Gastroesophageal sphincter (tissue), 4 donors: ENCODE measurements at regions not wholly inside any gene's neighbourhood (a gene's known extent, or its start where the extent isn't known, plus 50 kb on each side); places are given as distances from the start of the nearest gene placed in this dataset.
"Not testable (repeated sequence)": the region's sequence is repeated elsewhere in the genome, so short reads cannot be mapped to it uniquely, and the experiment has no call there.

Experiments used
- ATAC-seq: fragments of 150-250 bp; one replicate; pipeline ENCODE4 v1.9.1; 2016; ENCODE audit warnings: mild to moderate bottlenecking, moderate library complexity
- H3K27ac ChIP-seq, 4 donors: fragments of 200-600 bp; sonication (generic) in 3 of 4; 1 replicate in 3 of 4; 2 replicates in 1 of 4; pipeline ENCODE4 v1.5.1; 2016 to 2019
- H3K27me3 ChIP-seq: fragments of 200-600 bp; sonication (generic); one replicate; pipeline ENCODE4 v1.5.1; 2019
- H3K36me3 ChIP-seq, 2 donors: fragments of 200-600 bp; sonication (generic); one replicate each; pipeline ENCODE4 v1.5.1; 2019; ENCODE audit warnings: control low read depth in 1 of 2
- H3K4me1 ChIP-seq, 3 donors: fragments of 200-600 bp; sonication (generic); 1 replicate in 2 of 3; 2 replicates in 1 of 3; pipeline ENCODE4 v1.5.1; 2016 to 2019; ENCODE audit warnings: control low read depth in 2 of 3
- H3K4me3 ChIP-seq, 2 donors: fragments of 200-600 bp; sonication (generic); one replicate each; pipeline ENCODE4 v1.5.1; 2019; ENCODE audit warnings: mild to moderate bottlenecking in 1 of 2, moderate library complexity in 1 of 2
- H3K9me3 ChIP-seq, 3 donors: fragments of 200-600 bp; sonication (generic); one replicate each; pipeline ENCODE4 v1.5.1; 2017 to 2019; ENCODE audit warnings: control low read depth in 2 of 3
- EP300 ChIP-seq: sonication (generic); formaldehyde crosslinking; IDR thresholded peaks from one replicate; pipeline ENCODE4 v1.6.1; 2017; ENCODE audit warnings: antibody characterized with exemption, mild to moderate bottlenecking
- POLR2A ChIP-seq, 2 donors: fragments of 450-650 bp; IDR thresholded peaks; one replicate each; pipeline ENCODE4 v1.6.1; 2017; ENCODE audit warnings: antibody characterized with exemption in 2 of 2, mild to moderate bottlenecking in 2 of 2, moderate library complexity in 1 of 2
- POLR2AphosphoS5 ChIP-seq: sonication (generic); formaldehyde crosslinking; IDR thresholded peaks from one replicate; pipeline ENCODE4 v1.6.1; 2017; ENCODE audit warnings: antibody characterized with exemption
- WGBS, 2 donors: methylation state at CpG; one replicate each; pipeline ENCODE4 v1.1.5; 2018; ENCODE audit warnings: low coverage in 1 of 2; 5-methylcytosine and 5-hydroxymethylcytosine counted together
- TF ChIP-seq, protein P1 (sequence below), 4 experiments: fragments of 200-600 bp in 2 of 4; fragments of 450-650 bp in 2 of 4; sonication (generic) in 1 of 4; IDR thresholded peaks; one replicate each; pipeline ENCODE4 v1.5.1; 2017 to 2019; ENCODE audit warnings: antibody characterized with exemption in 4 of 4, mild to moderate bottlenecking in 2 of 4, moderate library complexity in 2 of 4

DNA sequence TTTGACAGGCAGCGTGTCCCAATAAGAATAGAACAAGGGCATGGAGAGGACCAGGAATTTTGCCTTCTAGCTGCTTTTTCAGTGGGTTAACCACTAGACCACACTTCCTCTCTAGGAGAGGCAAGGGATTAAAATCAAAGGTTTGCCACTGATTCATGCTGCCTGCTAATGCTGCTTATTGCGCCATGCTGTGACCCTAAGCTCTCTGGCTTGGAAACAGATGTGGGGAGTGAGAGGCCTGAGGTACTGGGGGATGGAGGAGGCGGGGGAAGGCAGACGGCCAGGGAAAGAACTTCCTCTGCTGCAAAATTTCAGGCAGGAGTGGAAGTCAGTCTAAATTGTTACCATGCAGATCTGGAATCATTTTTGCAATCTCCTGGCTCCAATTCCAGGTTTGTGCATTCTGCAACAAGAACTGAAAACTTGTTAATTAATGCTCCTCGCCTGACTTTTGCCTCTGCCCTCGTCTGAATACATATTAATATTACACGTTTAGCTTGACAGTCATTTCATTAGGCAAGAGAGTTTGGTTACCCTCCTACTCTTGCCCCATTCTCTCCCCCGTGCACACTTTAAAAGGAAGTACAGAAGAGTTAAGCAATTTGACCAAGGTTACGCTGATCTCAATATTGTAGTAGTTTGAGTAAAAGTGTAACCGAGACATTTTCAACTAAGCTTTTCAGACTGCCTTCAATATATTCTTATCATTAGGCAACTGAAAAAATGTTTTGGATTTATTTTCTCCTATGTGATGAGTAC is 121.7 kb upstream of the SPRED1 start:
- Histone ChIP-seq H3K4me1 (peaks cover 0 to 35% (median 0%) of the 10 kb centered on the region in 3 donors), H3K4me3 (peak overlapping the region in 1 of 2 donors; percentile 17), H3K27ac (peak overlapping the region; percentile 80 to 85 (median 81)), H3K9me3 (no peaks in the 10 kb centered on the region), H3K27me3 (no peaks in the 10 kb centered on the region), H3K36me3 (no peaks in the 10 kb centered on the region)
- ATAC-seq: peak; percentile 81
- TF ChIP-seq POLR2A (IDR thresholded peaks at IDR 0.05) (no peak), POLR2AphosphoS5 (peak; percentile 98), EP300 (no peak)
- TF ChIP-seq, protein P1, sequence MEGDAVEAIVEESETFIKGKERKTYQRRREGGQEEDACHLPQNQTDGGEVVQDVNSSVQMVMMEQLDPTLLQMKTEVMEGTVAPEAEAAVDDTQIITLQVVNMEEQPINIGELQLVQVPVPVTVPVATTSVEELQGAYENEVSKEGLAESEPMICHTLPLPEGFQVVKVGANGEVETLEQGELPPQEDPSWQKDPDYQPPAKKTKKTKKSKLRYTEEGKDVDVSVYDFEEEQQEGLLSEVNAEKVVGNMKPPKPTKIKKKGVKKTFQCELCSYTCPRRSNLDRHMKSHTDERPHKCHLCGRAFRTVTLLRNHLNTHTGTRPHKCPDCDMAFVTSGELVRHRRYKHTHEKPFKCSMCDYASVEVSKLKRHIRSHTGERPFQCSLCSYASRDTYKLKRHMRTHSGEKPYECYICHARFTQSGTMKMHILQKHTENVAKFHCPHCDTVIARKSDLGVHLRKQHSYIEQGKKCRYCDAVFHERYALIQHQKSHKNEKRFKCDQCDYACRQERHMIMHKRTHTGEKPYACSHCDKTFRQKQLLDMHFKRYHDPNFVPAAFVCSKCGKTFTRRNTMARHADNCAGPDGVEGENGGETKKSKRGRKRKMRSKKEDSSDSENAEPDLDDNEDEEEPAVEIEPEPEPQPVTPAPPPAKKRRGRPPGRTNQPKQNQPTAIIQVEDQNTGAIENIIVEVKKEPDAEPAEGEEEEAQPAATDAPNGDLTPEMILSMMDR (IDR thresholded peaks at IDR 0.05): no peak
- 22 to 56% methylated on average over 7 to 8 of the region's 10 CpGs for WGBS, 2 donors

DNA sequence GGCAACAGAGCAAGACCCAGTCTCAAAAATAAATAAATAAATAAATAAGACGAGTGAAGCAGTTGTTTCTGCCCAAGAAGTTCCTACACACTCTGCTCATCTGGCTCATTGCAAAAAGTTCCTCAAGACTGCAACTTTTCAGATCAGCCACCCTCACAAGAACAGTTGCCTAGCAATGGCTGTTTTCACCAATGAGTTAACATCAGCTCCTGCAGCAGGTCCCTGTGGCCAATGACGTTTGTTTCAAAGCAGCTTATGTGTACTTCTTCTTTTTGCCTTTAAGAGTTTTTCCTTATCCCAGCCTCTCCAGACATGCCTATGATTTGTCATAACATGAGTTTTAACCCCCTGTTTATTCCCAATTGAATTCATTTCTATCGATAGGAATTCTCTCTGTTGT is 118.4 kb upstream of the SPRED1 start:
- Histone ChIP-seq H3K9me3 (no peaks in the 10 kb centered on the region), H3K27me3 (no peaks in the 10 kb centered on the region), H3K4me1 (peaks cover 0 to 24% (median 0%) of the 10 kb centered on the region in 3 donors), H3K27ac (no peak overlapping the region), H3K36me3 (no peaks in the 10 kb centered on the region), H3K4me3 (no peak overlapping the region)
- WGBS, 2 donors: 24 to 38% methylated on average over 2 to 3 of the region's 3 CpGs
- TF ChIP-seq EP300 (no peak), POLR2AphosphoS5 (no peak)
- ATAC-seq: no peak

DNA sequence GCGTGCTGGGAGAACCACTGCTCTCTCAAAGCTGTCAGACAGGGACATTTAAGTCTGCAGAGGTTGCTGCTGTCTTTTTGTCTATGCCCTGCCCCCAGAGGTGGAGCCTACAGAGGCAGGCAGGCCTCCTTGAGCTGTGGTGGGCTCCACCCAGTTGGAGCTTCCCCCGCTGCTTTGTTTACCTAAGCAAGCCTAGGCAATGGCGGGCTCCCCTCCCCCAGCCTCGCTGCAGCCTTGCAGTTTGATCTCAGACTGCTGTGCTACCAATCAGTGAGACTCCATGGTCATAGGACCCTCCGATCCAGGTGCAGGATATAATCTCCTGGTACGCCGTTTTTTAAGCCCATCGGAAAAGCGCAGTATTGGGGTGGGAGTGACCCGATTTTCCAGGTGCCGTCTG is 110.4 kb upstream of the SPRED1 start:
- not testable (repeated sequence) for H3K4me3 ChIP-seq, H3K27ac ChIP-seq, H3K4me1 ChIP-seq, ATAC-seq, H3K9me3 ChIP-seq, H3K36me3 ChIP-seq, H3K27me3 ChIP-seq
- WGBS, 2 donors: 96 to 100% methylated on average over 3 to 7 of the region's 11 CpGs

DNA sequence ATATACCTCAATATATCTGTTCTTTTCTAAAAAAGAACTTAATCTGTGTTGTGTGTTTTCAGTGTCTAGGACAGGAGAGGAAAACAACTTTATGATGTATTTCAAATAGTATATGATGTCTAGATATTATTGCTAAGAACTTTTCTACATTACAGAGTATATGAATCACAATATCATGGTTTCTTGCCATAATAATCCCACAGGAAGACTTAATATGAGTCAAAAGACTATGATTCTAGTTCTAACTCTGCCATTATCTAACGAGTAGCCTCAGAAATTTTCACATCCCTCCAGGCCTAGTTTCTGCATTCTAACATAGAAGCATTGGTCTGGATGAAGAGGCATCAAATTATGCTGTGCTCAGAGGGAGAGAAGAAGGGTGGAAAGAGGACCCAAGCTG is 107.7 kb upstream of the SPRED1 start:
- H3K27ac ChIP-seq: no peak overlapping the region
- H3K4me3 ChIP-seq: no peak overlapping the region
- WGBS, 2 donors: 63 to 73% methylated on average over 1 of the region's 1 CpG
- no peaks in the 10 kb centered on the region for H3K4me1 ChIP-seq
- no peak for ATAC-seq
- TF ChIP-seq, protein P1 (IDR thresholded peaks at IDR 0.05): no peak
- no peak for TF ChIP-seq EP300
- no peak for TF ChIP-seq POLR2AphosphoS5
- TF ChIP-seq POLR2A (IDR thresholded peaks at IDR 0.05): no peak
- H3K27me3 ChIP-seq: no peaks in the 10 kb centered on the region
- no peaks in the 10 kb centered on the region for H3K36me3 ChIP-seq
- H3K9me3 ChIP-seq: peaks cover 0 to 4% (median 0%) of the 10 kb centered on the region in 3 donors

DNA sequence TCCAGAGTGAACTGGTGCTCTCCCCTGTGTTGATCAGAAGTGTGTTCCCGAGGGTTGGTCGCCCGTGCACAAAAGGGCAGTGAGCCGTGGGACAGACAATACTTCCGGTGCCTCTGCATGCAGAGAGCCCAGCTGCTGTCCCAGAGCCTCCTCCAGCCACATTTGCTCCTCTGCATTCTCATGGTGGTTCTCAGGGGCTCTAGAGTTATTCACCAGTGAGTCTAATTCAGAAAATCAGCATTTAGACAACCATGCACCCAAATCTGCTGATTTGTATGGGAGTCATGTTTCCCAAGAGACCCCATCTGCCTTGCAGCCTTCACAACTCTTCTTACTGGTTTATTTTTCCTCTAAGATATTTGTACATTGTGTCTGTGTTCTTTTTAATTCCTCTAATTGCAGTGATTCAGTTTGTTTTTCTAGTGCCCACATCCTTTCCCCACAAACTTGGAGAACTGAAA is 107.0 kb upstream of the SPRED1 start:
- WGBS, 2 donors: 77 to 78% methylated on average over 3 to 4 of the region's 5 CpGs
- ATAC-seq: no peak
- peaks cover 0 to 12% (median 0%) of the 10 kb centered on the region in 3 donors for H3K9me3 ChIP-seq

DNA sequence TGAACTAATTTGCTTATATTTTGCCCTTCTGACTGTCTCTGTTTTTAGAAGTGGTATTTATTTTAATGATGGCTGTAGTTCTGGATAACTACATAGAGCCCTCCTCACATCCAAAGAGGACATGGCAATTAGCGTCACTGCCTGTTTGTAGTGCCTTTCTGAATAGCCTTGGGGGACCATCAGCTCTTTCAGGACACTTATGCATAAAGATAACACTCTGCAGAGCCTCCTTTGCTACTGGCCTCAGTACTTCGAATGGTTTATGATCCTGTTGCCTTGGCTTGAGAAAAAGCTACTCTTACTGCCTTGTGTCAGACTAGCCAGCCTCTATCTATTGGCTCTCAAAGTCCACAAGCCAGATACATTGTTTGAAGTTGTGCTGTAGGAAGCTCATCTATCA is 105.4 kb upstream of the SPRED1 start:
- H3K27ac ChIP-seq: no peak overlapping the region
- WGBS, 2 donors: 43 to 100% methylated on average over 2 of the region's 2 CpGs
- peaks cover 0 to 15% (median 0%) of the 10 kb centered on the region in 3 donors for H3K9me3 ChIP-seq
- no peaks in the 10 kb centered on the region for H3K27me3 ChIP-seq
- no peak overlapping the region for H3K4me3 ChIP-seq
- no peaks in the 10 kb centered on the region for H3K4me1 ChIP-seq
- TF ChIP-seq, protein P1 (IDR thresholded peaks at IDR 0.05): no peak
- TF ChIP-seq POLR2A (IDR thresholded peaks at IDR 0.05) (no peak), POLR2AphosphoS5 (no peak)
- H3K36me3 ChIP-seq: no peaks in the 10 kb centered on the region
- ATAC-seq: no peak

More for the DNA sequence above, 107.0 kb upstream of the SPRED1 start:
- Histone ChIP-seq H3K4me3 (no peak overlapping the region), H3K27ac (no peak overlapping the region), H3K36me3 (no peaks in the 10 kb centered on the region), H3K27me3 (no peaks in the 10 kb centered on the region), H3K4me1 (no peaks in the 10 kb centered on the region)
- no peak for TF ChIP-seq EP300
- no peak for TF ChIP-seq POLR2AphosphoS5
- no peak for TF ChIP-seq POLR2A (IDR thresholded peaks at IDR 0.05)
